GM21515 (cell line): ENCODE measurements at regions not wholly inside any gene's neighbourhood (a gene's known extent, or its start where the extent isn't known, plus 50 kb on each side); places are given as distances from the start of the nearest gene placed in this dataset.
"Not testable (repeated sequence)": the region's sequence is repeated elsewhere in the genome, so short reads cannot be mapped to it uniquely, and the experiment has no call there.

Experiments used
- ATAC-seq: cut with Tn5 transposase; IDR thresholded peaks from one replicate; pipeline ENCODE4 v1.9.1; 2021; ENCODE audit not compliant: unreplicated experiment

GRCh38 chr2:226180281-226180884 lies 619.2 kb downstream of the IRS1 start:
- ATAC-seq: no peak

DNA sequence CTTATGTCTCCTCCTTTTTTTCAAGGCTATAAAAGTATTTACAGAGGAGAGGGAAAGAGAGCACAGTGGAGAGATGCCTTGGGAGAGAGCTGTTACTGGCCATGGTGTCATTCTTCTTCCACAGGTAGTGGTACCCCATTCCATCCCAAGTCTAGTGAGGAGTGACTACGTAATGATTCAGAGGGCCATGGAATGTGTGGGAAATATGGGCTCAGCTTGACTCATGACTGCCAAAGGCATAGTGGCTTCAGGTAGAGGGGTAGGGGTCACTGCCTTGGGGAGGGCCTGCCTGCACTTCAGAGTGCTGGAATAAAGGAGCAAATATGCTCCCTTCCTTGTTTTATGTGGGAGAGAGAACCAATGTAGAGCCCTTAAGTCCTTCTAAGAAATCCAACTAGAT lies 620.6 kb downstream of the IRS1 start:
- no peak for ATAC-seq

DNA sequence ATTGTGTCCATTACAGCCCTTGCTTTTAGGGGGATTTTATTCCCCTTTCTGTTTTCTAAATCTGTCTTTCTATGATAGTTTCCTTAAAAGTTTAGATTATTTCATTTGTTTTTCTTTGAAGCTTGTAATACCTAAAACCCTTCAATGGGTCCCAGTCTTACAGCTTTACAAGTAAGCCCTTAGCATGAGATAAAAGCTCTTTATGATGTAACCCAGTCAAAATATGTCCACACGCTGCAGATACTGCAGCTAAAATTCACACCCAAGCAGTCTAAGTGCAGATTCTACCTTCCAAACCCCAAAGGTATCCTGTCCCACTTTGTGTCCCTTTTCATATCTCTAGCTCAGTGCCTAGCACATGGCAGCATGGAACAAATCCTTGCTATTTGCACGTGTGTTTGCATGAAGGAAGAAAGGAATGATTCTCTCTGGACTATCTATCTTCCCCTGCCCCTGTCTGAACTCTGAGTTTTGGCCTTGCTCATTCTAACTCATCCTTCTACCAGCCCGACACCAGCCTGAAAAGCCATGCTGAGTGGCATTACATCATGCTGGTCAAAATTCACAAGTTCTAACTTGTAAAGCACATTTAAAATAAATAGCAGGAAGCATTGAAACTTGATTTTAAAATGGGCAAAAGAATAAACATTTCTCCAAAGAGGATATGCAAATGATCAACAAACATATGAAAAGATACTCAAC lies 623.2 kb downstream of the IRS1 start:
- ATAC-seq: no peak

DNA sequence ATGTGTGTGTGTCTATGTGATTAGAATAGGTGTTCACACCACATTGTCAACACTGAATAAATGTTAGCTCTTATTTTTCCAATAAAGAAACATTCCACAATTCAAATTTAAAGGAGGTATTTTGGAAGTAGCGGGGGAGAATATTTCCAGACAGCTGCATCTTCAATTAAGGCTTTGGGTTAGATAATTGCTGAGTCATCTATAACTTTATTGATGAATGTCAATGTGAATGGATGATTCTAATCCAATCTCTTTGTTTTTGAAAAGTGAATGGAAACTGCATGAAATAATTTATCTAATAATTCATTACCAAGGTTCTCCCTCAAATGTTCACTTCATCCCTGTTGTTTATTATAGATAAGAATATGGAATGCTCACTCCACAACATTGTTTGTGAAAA lies 625.2 kb downstream of the IRS1 start:
- no peak for ATAC-seq

- ATAC-seq: no peak
Observed at GRCh38 chr2:226172939-226173338, 626.7 kb downstream of the IRS1 start.

- no peak for ATAC-seq
Observed at GRCh38 chr2:226172309-226172708, 627.3 kb downstream of the IRS1 start.

DNA sequence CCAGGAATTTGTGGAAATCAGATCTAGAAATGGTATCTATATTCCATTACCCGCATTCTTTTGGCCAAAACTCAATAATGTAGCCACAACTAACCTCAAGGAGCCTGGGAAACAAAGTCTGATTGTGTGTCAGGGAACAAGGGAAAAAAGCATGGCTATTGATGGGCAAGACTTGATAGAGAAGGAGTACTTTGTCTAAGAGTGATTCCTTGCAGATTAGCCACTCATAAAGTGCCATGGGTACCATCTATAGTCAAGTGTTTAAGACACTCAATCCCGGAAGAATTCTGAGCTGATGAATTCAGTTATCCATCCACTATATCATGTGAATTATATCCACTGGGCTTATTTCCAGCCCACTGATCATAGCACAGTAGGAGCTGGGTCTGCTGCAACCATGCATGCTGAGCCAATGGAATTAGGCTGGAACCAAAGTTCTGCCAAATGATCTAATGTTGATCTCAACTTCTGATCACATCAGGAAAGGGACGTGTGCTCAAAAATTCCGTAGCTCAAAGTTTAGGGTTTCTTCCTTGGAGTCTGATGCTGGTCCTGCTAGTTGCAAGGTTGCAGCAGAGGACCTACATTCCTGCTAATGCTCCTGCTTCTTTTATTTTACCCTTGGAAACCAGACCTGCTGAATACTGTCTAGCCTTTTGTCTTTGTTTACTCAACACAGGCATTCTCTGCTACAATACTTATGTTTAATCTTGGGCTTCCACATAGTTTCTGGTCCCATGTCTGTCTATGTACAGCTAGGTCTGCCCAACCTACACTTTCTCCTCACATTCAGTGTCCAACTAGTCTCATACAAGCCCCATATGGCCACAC lies 629.7 kb downstream of the IRS1 start:
- no peak for ATAC-seq

- no peak for ATAC-seq
Observed at GRCh38 chr2:226168496-226169160, 631.0 kb downstream of the IRS1 start.

GRCh38 chr2:226164512-226164911 lies 635.1 kb downstream of the IRS1 start:
- ATAC-seq: no peak

DNA sequence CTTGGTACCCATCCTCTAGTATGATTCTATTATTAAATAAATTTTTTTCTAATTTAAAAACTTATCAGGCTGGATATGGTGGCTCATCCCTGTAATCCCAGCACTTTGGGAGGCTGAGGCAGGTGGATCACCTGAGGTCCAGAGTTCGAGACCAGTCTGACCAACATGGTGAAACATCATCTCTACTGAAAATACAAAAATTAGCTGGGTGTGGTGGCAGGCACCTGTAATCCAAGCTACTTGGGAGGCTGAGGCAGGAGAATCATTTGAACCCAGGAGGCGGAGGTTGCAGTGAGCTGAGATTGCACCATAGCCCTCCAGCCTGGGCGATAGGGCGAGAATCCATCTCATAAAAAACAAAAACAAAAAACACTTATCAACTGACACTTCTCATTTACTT lies 639.0 kb downstream of the IRS1 start:
- not testable (repeated sequence) for ATAC-seq

GRCh38 chr2:226159875-226160479 lies 639.6 kb downstream of the IRS1 start:
- ATAC-seq: no peak

GRCh38 chr2:226158940-226159339 lies 640.7 kb downstream of the IRS1 start:
- no peak for ATAC-seq

DNA sequence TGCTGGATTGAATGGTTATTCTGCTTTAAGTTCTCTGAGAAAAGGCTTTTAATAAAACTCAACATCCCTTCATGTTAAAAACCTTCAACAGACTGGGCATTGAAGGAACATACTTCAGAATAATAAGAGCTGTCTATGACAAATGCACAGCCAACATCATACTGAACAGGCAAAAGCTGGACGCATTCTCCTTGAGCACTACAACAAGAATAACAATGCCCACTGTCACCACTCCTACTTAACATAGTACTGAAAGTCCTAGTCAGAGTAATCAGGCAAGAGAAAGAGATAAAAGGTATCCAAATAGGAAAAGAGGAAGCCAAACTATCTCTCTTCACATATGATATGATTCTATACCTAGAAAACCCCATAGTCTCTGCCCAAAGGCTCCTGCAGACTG lies 641.4 kb downstream of the IRS1 start:
- no peak for ATAC-seq

DNA sequence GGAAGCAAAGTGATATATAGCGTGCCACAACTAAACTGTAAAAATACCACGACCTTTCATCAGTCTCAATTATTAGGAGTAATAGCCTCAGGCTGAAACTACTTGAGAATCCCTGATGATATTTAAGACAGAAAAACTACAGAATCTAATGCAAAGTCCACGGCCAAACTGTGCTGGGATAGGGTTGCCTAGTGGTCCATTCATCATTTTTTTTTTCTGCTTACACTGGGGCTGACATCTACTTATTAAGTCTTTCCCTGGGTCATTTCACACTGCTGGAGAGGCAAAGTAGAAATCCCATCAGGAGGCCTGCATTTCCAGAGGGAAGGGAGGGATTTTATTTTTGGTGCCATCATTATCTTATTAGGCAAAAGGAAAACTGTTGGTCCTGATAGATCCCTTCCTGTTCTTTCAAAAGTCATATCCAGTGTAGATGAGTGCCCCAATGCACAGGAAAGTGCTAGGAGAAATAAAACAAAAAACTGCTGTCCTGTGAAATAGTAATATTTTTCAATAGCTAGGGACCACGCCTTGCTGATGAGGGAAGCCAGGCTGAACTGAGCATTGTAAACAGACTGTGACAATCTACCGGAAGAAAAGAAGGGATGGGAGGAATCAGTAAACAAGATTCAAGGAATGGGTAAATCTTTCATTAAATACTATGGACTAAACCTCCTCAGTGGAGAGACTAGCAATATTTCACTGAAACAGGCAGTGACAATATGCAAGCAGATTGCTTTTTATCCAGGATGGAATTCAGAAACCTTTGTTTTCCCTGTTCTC lies 644.3 kb downstream of the IRS1 start:
- no peak for ATAC-seq

DNA sequence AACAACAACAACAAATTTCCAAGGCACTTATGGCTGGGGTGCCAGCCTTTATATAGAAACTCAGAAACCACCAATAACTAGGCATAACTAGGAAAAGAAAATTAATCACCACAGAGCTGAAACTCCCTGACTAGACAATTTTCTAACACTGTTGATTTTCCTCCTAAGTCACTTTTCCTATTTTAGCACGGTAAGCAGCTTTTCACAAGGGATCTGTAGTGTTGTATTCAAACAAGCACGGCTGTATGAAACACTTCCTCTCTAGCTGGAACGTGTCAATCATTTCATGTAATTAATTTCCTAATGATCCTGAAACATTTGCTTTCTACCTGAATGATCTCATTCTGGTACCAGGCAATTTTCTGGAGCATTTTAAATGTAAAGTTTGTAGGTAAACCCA lies 645.0 kb downstream of the IRS1 start:
- ATAC-seq: no peak

DNA sequence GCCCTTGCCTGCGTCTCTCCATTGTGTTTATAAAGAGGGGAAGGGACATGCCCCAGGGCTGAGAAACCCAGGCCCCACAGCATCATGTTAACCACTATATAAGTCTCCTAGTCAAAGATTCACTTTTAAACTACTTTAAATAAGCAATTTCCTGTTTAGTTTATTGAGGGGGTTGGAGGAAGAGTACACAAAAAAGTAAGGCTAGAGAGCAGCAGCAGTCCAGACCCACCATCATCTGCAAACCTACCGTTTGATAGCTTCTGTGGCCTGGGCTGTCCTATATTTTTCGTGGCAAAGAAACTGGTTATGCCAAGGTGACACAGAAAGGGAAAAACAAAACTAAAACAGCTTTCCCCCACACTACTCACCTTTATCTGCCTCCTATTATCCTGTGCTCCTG lies 646.1 kb downstream of the IRS1 start:
- no peak for ATAC-seq

DNA sequence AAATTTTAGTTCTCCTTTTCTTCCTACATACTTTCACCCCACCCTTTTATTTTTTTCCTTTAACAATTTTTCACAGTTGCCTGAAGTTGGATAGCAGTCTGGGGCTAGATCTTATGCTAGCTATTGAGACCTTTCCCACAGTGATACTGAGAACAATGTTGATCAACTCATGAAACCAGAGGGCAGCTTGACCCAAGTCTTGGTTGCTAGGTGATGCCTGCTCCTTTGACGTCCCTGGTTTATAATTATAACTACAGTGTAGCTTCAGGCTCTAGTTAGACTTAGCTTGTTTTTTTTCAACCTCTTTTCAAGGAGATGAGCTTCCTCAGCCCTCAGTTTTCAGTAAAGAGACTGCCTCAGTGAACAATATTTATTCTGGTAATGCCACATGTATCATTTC lies 648.5 kb downstream of the IRS1 start:
- ATAC-seq: no peak

- no peak for ATAC-seq
Observed at GRCh38 chr2:226143091-226143490, 656.5 kb downstream of the IRS1 start.

DNA sequence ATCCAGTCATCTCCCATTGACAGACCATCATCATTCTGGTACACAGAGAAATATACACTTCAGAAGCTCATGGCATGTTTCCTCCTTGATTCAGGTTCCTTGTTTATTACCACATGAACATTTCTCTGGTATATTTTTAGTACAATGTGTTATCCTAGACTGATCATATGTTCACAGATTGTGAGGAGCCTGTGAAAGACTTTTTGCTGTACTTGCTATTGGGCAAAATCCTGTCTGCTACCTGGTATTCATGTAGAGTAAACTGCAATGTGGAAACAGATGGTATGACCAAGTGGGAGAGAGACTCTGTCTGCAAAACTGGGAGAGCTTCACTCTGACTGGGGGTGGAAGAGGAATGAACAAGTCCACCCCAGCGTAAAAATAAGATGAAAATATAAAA lies 657.2 kb downstream of the IRS1 start:
- no peak for ATAC-seq

DNA sequence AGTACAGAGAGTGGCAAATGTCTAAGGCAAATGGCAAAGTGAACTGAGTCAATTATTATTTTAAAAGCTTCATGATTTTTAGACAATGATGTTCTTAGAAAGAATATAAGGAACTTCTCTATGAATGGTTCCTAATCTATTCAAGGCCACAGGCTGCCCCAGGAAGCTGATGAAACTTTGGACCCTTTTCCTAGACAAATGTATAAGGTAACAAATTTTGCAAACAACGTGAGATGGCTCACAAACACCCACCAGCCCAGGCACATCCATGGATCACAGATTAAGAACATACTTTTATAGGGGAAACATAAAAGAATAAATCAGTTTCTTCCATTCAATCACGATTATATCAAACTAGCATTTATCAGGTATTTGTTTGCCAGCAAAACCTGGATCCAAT lies 659.0 kb downstream of the IRS1 start:
- no peak for ATAC-seq
